BLaER1 treated with 17β-estradiol and CSF1 and Interleukin-3, amounts not matched to agents 10 nM and 100 nM (cell line): ENCODE measurements at regions not wholly inside any gene's neighbourhood (a gene's known extent, or its start where the extent isn't known, plus 50 kb on each side); places are given as distances from the start of the nearest gene placed in this dataset.

ENCODE experiments used
- H3K27ac ChIP-seq, 11 experiments: shearing (Covaris generic); formaldehyde crosslinking; 2 replicates each; pipeline ENCODE4 v1.8.1; 2022
- H3K27me3 ChIP-seq, 11 experiments: shearing (Covaris generic); formaldehyde crosslinking; 2 replicates each; pipeline ENCODE4 v1.8.1; 2022
- H3K36me3 ChIP-seq, 11 experiments: shearing (Covaris generic); formaldehyde crosslinking; 2 replicates each; pipeline ENCODE4 v1.8.1; 2022
- H3K4me1 ChIP-seq, 10 experiments: shearing (Covaris generic); formaldehyde crosslinking; 2 replicates each; pipeline ENCODE4 v1.8.1; 2022
- H3K4me2 ChIP-seq, 11 experiments: shearing (Covaris generic); formaldehyde crosslinking; 2 replicates each; pipeline ENCODE4 v1.8.1; 2022
- H3K4me3 ChIP-seq, 10 experiments: shearing (Covaris generic); formaldehyde crosslinking; 2 replicates each; pipeline ENCODE4 v1.8.1; 2022
- H3K9ac ChIP-seq, 11 experiments: shearing (Covaris generic); formaldehyde crosslinking; 2 replicates each; pipeline ENCODE4 v1.8.1; 2022
- H3K9me3 ChIP-seq, 11 experiments: shearing (Covaris generic); formaldehyde crosslinking; replicated peaks in 1 of 11; 2 replicates each; pipeline ENCODE4 v1.8.1; 2022
- H4K20me1 ChIP-seq, 11 experiments: shearing (Covaris generic); formaldehyde crosslinking; 2 replicates each; pipeline ENCODE4 v1.8.1; 2022
- Cebpa-rat ChIP-seq, 11 experiments: shearing (Covaris generic); IDR thresholded peaks; 2 replicates each; pipeline ENCODE4 v1.8.1; 2022

DNA sequence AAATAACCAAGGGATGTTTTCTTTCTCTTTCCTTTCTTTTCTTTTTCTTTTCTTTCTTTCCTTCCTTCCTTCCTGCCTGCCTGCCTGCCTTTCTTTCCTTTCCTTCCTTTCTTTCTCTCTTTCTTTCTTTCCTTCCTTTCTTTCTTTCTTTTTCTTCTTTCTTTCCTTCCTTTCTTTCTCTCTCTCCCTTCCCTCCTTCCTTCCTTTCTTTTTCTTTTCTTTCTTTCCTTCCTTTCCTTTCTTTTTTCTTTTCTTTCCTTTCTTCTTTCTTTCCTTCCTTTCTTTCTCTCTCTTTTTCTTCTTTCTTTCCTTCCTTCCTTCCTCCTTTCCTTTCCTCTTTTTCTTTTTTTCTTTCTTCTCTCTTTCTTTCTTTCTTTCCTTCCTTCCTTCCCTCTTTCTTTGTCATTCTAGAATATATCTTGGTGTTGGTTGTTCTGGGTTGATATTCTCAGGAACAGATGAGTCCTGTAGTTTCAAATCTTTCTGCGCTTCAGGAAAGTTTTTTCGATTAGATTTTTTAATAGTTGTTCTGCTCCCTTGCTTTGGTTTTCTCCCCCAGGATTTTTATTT, 101.5 kb upstream of the FBXO11 start:
- Histone ChIP-seq H3K9ac (no peak overlapping the region), H3K27ac (no peak overlapping the region), H3K27me3 (no peaks in the 10 kb centered on the region), H3K4me2 (no peak overlapping the region), H3K9me3 (peaks cover 0 to 10% (median 6%) of the 10 kb centered on the region in 11 experiments; a peak in 13 of 22 replicates), H4K20me1 (no peaks in the 10 kb centered on the region), H3K36me3 (no peaks in the 10 kb centered on the region), H3K4me1 (no peaks in the 10 kb centered on the region), H3K4me3 (no peak overlapping the region)
- no peak for TF ChIP-seq Cebpa-rat (IDR thresholded peaks at IDR 0.05)

DNA sequence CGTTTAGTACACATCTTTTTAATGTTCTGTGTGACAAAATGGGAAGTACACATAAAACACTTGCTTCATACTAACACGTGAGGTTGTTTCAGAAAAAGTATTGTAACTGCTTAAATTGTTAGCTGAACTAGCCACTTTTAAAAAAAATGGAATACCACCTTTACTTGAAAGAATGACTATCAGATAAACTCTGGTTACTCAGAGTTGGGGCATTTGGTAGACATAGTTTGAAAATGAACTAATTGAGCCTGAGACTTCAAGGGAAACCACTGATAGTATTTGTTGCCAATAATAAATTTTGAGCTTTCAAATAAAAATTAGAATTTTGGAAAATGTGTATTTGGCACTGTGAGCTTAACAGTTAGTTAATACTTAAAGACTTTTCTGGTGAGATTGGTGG, 103.0 kb upstream of the FBXO11 start:
- peaks cover 0 to 10% (median 6%) of the 10 kb centered on the region in 11 experiments; a peak in 13 of 22 replicates for H3K9me3 ChIP-seq
- H3K27me3 ChIP-seq, result no peaks in the 10 kb centered on the region
- H3K4me2 ChIP-seq, result no peak overlapping the region
- no peaks in the 10 kb centered on the region for H3K36me3 ChIP-seq
- H4K20me1 ChIP-seq, result no peaks in the 10 kb centered on the region
- H3K4me1 ChIP-seq, result no peaks in the 10 kb centered on the region
- no peak overlapping the region for H3K4me3 ChIP-seq
- TF ChIP-seq Cebpa-rat (IDR thresholded peaks at IDR 0.05), result no peak
- no peak overlapping the region for H3K27ac ChIP-seq
- H3K9ac ChIP-seq, result no peak overlapping the region

DNA sequence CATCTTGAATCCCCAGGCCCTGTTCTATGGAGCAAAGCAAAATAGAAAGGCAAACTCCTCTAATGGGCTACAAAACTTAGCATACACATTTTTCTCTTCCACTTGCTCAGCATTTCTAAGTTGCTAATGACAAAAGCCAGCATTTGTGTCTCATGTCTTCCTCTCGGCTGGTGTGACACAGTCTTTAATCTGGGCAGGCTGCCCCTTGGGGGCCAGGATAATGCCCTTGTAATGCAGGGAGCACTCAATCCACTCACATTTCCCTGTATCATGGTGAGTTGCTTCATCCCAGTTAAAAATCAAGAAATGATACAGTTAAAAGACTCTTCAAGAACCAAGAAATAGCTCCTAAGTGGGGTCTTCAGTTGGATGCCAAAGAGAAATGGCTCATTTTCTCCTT, 109.1 kb upstream of the FBXO11 start:
- Histone ChIP-seq H4K20me1 (no peaks in the 10 kb centered on the region), H3K4me2 (no peak overlapping the region), H3K4me1 (peaks cover 0 to 13% (median 9%) of the 10 kb centered on the region in 10 experiments; a peak in 15 of 20 replicates), H3K27me3 (no peaks in the 10 kb centered on the region), H3K36me3 (no peaks in the 10 kb centered on the region), H3K9ac (no peak overlapping the region), H3K27ac (no peak overlapping the region), H3K9me3 (peaks cover 17 to 27% (median 23%) of the 10 kb centered on the region in 11 experiments), H3K4me3 (no peak overlapping the region)
- no peak for TF ChIP-seq Cebpa-rat (IDR thresholded peaks at IDR 0.05)

DNA sequence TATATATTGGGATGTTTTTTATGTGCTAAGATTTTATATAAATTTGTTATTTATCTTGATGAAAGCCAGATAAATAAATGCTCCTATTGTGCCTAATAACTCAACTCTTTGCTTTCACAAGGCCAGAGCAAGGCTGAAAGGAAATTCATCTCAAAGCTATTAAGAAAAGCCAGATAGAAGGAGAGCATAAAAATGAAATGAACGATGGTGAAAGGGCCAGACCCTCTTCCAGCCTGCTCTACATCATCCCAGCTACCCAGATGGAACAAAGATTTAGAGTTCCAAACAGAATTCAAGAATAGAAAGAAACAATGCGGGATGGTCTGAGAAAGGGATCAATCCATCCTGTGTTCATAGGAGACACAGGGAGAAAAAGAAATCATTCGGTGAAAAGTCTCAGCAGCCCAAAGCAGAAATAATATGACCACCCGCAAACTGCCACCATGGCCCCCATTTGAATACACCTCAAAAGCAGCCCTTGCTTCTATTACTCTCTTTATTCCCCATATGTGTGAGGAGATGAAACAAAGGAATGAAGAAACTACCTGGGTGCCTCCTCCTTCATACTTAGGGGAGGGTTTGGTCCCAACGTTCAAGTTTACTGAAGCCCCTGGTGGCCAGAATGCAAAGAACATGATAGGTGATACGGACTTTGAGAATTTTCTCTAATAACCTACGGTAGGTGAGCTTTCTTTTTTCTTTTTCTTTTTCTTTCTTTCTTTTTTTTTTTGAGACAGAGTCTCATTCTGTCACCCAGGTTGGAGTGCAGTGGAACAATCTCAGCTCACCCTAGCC, 110.1 kb upstream of the FBXO11 start:
- no peaks in the 10 kb centered on the region for H3K27me3 ChIP-seq
- no peak overlapping the region for H3K4me3 ChIP-seq
- no peak overlapping the region for H3K27ac ChIP-seq
- no peak overlapping the region for H3K9ac ChIP-seq
- H3K9me3 ChIP-seq, result peaks cover 17 to 29% (median 23%) of the 10 kb centered on the region in 11 experiments
- peaks cover 0 to 18% (median 11%) of the 10 kb centered on the region in 10 experiments; a peak in 15 of 20 replicates for H3K4me1 ChIP-seq
- no peak for TF ChIP-seq Cebpa-rat (IDR thresholded peaks at IDR 0.05)
- H3K4me2 ChIP-seq, result no peak overlapping the region
- H3K36me3 ChIP-seq, result no peaks in the 10 kb centered on the region
- H4K20me1 ChIP-seq, result no peaks in the 10 kb centered on the region

DNA sequence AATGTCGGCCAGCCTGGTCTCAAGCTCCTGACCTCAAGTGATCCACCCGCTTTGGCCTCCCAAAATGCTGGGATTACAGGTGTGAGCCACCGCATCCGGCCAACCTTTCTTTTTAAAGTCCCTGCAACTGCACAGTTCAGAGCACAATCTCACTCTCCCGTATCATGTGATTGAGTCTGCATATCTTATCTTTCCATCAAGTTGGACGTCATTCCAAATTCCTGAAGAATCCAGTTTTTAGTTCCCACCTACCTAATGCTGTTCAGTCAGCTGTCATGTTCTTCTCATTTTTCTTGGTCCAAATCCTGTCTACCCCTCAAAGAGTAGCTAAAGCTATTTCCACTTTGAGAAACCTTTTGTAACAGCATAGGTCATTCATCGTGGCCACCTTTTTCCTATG, 110.8 kb upstream of the FBXO11 start:
- Histone ChIP-seq H3K4me3 (no peak overlapping the region), H3K4me2 (no peak overlapping the region), H3K9me3 (peaks cover 17 to 34% (median 23%) of the 10 kb centered on the region in 11 experiments), H3K4me1 (peaks cover 0 to 18% (median 11%) of the 10 kb centered on the region in 10 experiments; a peak in 15 of 20 replicates), H3K27me3 (no peaks in the 10 kb centered on the region), H4K20me1 (no peaks in the 10 kb centered on the region), H3K9ac (no peak overlapping the region), H3K36me3 (no peaks in the 10 kb centered on the region), H3K27ac (no peak overlapping the region)
- TF ChIP-seq Cebpa-rat (IDR thresholded peaks at IDR 0.05), result no peak

DNA sequence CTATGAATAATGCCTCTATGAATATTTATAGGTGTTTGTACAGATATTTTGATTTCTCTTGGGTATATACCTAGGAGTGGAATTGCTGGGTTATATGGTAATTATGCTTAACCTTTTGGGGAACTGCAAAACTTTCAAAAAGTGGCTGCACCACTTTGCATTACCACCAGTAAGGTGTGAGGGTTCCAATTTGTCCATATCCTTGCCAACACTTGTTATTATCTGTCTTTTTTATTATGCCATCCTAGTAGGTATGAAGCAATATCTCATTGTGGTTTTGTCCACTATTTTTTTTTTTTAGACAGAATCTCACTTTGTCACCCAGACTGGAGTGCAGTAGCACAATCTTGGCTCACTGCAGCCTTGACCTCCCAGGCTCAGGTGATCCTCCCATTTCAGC, 112.2 kb upstream of the FBXO11 start:
- no peaks in the 10 kb centered on the region; a peak in 1 of 22 replicates for H4K20me1 ChIP-seq
- no peaks in the 10 kb centered on the region for H3K27me3 ChIP-seq
- H3K4me1 ChIP-seq, result peaks cover 0 to 18% (median 11%) of the 10 kb centered on the region in 10 experiments; a peak in 15 of 20 replicates
- peaks cover 17 to 35% (median 23%) of the 10 kb centered on the region in 11 experiments for H3K9me3 ChIP-seq
- TF ChIP-seq Cebpa-rat (IDR thresholded peaks at IDR 0.05), result no peak
- H3K4me3 ChIP-seq, result no peak overlapping the region
- no peak overlapping the region for H3K27ac ChIP-seq
- H3K9ac ChIP-seq, result no peak overlapping the region
- no peak overlapping the region for H3K4me2 ChIP-seq
- H3K36me3 ChIP-seq, result no peaks in the 10 kb centered on the region

DNA sequence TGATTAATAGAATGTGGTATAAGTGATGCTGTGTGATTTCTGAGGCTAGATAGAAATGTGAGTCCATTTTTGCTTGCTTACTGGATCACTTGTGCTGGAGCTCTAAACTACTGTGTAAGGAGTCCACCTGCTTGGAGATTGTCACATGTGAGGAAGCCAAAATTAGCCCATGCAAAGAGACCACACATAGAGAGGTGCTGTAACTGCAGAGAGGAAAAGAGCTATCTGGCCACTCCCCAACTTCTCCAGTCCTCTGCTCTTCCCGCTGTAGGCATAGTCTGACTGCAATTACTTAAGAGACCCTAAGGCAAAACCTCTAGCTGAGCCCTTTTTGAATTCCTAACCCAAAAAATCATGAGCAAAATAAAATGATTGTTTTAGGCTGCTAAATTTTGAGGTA, 120.6 kb upstream of the FBXO11 start:
- no peak for TF ChIP-seq Cebpa-rat (IDR thresholded peaks at IDR 0.05)
- Histone ChIP-seq H3K9ac (no peak overlapping the region), H3K4me3 (no peak overlapping the region), H3K4me2 (no peak overlapping the region), H3K36me3 (no peaks in the 10 kb centered on the region), H3K27me3 (no peaks in the 10 kb centered on the region), H4K20me1 (no peaks in the 10 kb centered on the region; a peak in 1 of 22 replicates), H3K27ac (no peak overlapping the region), H3K4me1 (no peaks in the 10 kb centered on the region), H3K9me3 (0 out of 22 replicates have a peak, but pooled peaks cover 0 to 4% (median 0%) of the 10 kb centered on the region in 11 experiments)

DNA sequence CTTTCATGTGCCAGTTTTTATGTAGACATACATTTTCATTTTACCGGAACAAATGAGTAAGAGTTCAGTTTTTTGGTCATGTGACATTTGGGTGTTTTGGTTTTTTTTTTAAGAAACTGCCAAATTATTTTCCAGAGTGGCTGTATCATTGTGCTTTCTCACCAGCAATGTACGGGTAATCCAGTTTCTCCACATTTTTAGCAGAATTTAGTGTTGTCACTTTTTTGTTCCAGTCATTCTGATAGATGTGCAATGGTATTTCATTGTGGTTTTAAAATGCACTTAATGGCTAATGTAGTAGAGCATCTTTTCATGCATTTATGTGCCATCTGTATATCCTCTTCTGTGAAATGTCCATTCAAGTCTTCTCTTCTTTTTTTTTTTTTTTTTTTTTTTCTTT, 126.5 kb upstream of the FBXO11 start:
- H3K36me3 ChIP-seq, result no peaks in the 10 kb centered on the region
- H3K9ac ChIP-seq, result no peak overlapping the region
- peaks cover 0 to 11% (median 7%) of the 10 kb centered on the region in 11 experiments; a peak in 18 of 22 replicates for H3K9me3 ChIP-seq
- H4K20me1 ChIP-seq, result no peaks in the 10 kb centered on the region
- TF ChIP-seq Cebpa-rat (IDR thresholded peaks at IDR 0.05), result no peak
- no peak overlapping the region for H3K4me2 ChIP-seq
- H3K4me3 ChIP-seq, result no peak overlapping the region
- peaks cover 0 to 4% (median 0%) of the 10 kb centered on the region in 10 experiments; a peak in 2 of 20 replicates for H3K4me1 ChIP-seq
- no peaks in the 10 kb centered on the region for H3K27me3 ChIP-seq
- no peak overlapping the region for H3K27ac ChIP-seq

DNA sequence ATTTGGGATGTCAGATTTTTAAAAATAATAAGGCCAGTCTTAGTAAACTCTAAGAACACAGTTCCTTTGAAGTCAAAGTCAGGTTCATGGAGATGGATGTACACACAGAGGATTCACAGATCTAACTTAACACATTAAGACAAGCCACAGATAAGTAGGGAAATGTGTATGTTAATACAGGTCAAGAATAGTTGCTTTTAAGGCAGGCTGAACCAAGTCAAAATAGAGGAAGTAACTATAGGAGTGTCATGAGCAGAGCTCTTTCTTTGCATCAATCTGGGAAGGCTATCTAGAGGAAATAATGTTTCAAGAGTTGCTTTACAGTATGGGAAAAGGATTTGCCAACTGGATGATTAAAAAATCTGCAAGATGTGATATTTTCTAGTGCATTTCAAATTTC, 128.0 kb upstream of the FBXO11 start:
- Histone ChIP-seq H3K4me2 (no peak overlapping the region), H3K9ac (no peak overlapping the region), H4K20me1 (no peaks in the 10 kb centered on the region), H3K4me3 (no peak overlapping the region), H3K9me3 (peaks cover 5 to 12% (median 9%) of the 10 kb centered on the region in 11 experiments; a peak in 19 of 22 replicates), H3K36me3 (no peaks in the 10 kb centered on the region), H3K27me3 (no peaks in the 10 kb centered on the region), H3K4me1 (peaks cover 0 to 4% (median 0%) of the 10 kb centered on the region in 10 experiments; a peak in 2 of 20 replicates), H3K27ac (no peak overlapping the region)
- TF ChIP-seq Cebpa-rat (IDR thresholded peaks at IDR 0.05), result no peak
